Ovary (tissue), 7 donors: ENCODE measurements at regions not wholly inside any gene's neighbourhood (a gene's known extent, or its start where the extent isn't known, plus 50 kb on each side); places are given as distances from the start of the nearest gene placed in this dataset.

Experiments
- DNase-seq, 5 donors: peaks; one replicate each; pipeline ENCODE4 v3.0.0-alpha.2; 2019 to 2020
- H3K27ac ChIP-seq, 2 donors: fragments of 200-600 bp; one replicate each; pipeline versions ENCODE4 v1.5.1 to v1.8.0; 2019 to 2022
- H3K27me3 ChIP-seq: fragments of 200-600 bp; one replicate; pipeline ENCODE4 v1.8.0; 2022
- H3K36me3 ChIP-seq: fragments of 200-600 bp; sonication (generic); one replicate; pipeline ENCODE4 v1.5.1; 2019
- H3K4me1 ChIP-seq: one replicate; pipeline ENCODE4 v1.8.1; 2013; ENCODE audit warnings: mild to moderate bottlenecking, moderate library complexity; ENCODE audit not compliant: insufficient read depth
- H3K4me3 ChIP-seq: fragments of 200-600 bp; sonication (generic); one replicate; pipeline ENCODE4 v1.5.1; 2017
- H3K9me3 ChIP-seq, 2 donors: fragments of 200-600 bp in 1 of 2; sonication (generic) in 1 of 2; one replicate each; pipeline versions ENCODE4 v1.5.1 to v1.8.1; 2013 to 2019; ENCODE audit warnings: mild to moderate bottlenecking in 1 of 2, moderate library complexity in 1 of 2
- EP300 ChIP-seq: sonication (generic); formaldehyde crosslinking; IDR thresholded peaks from one replicate; pipeline ENCODE4 v1.6.1; 2017; ENCODE audit warnings: antibody characterized with exemption
- POLR2A ChIP-seq: fragments of 450-650 bp; IDR thresholded peaks from one replicate; pipeline ENCODE4 v1.6.1; 2017; ENCODE audit warnings: antibody characterized with exemption, mild to moderate bottlenecking, moderate library complexity
- WGBS, 3 donors: extraction: QIAGEN DNeasy Blood & Tissue Kit in 1 of 3; methylation state at CpG; one replicate each; pipeline versions ENCODE4 v1.1.5 to v1.1.7; 2013 to 2017; 5-methylcytosine and 5-hydroxymethylcytosine counted together
- intact Hi-C, 4 donors: fragments of 100-400 bp; cut with DNase I; formaldehyde crosslinking; loops; one replicate each; pipeline versions ENCODE4 v1.11.0 to v1.15.1; 2022 to 2023
- TF ChIP-seq, protein P1 (sequence below), 3 donors: fragments of 450-650 bp in 2 of 3; fragments of 200-600 bp in 1 of 3; IDR thresholded peaks; one replicate each; pipeline versions ENCODE4 v1.5.1 to v1.8.0; 2016 to 2022; ENCODE audit warnings: antibody characterized with exemption in 3 of 3, mild to moderate bottlenecking in 1 of 3
- donor health status: DM: no; HTN: no; CAD: no; lungs with moderate emphysema.
- donor health status: DM: no; HTN: no; CAD: no.
- donor health status: Bipolar disorder and iron deficiency.
- donor health status: DM: no; HTN: no; CAD: no.
- donor health status: DM: yes; HTN: yes; CAD: no.

DNA sequence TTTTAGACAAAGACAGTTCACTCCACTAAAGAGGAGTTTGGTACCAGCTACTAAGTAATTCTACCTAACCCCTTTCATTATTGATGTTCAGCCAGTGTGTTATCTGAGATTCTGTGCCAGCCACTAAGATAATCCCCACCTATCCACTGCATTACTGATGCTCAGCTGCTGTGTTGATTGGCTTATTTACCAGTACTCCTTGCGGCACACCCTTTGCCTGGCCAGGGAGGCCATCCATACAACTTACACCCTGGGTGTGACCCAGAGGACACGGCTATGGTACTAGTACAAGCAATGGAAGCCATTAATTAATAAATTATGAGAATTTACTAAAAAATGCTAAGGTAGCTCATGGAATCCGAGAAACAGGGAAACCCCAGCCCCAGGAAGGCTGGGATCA lies 290.7 kb upstream of the CTNNB1 start:
- H3K9me3 ChIP-seq, result no peaks in the 10 kb centered on the region
- no peaks in the 10 kb centered on the region for H3K4me1 ChIP-seq
- DNase-seq, result no peak
- TF ChIP-seq, protein P1, sequence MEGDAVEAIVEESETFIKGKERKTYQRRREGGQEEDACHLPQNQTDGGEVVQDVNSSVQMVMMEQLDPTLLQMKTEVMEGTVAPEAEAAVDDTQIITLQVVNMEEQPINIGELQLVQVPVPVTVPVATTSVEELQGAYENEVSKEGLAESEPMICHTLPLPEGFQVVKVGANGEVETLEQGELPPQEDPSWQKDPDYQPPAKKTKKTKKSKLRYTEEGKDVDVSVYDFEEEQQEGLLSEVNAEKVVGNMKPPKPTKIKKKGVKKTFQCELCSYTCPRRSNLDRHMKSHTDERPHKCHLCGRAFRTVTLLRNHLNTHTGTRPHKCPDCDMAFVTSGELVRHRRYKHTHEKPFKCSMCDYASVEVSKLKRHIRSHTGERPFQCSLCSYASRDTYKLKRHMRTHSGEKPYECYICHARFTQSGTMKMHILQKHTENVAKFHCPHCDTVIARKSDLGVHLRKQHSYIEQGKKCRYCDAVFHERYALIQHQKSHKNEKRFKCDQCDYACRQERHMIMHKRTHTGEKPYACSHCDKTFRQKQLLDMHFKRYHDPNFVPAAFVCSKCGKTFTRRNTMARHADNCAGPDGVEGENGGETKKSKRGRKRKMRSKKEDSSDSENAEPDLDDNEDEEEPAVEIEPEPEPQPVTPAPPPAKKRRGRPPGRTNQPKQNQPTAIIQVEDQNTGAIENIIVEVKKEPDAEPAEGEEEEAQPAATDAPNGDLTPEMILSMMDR (IDR thresholded peaks at IDR 0.05), result no peak
- TF ChIP-seq EP300 (no peak), POLR2A (no peak)
- intact Hi-C loops, result no loop called here
- H3K4me3 ChIP-seq, result no peak overlapping the region
- 93 to 96% (median 95%) methylated on average over 3 of the region's 3 CpGs for WGBS, 3 donors
- no peaks in the 10 kb centered on the region for H3K27me3 ChIP-seq
- no peak overlapping the region for H3K27ac ChIP-seq
- H3K36me3 ChIP-seq, result no peaks in the 10 kb centered on the region

- Histone ChIP-seq H3K36me3 (no peaks in the 10 kb centered on the region), H3K4me1 (no peaks in the 10 kb centered on the region), H3K27me3 (no peaks in the 10 kb centered on the region), H3K4me3 (no peak overlapping the region), H3K27ac (no peak overlapping the region), H3K9me3 (no peaks in the 10 kb centered on the region)
- intact Hi-C loops, result no loop called here
- DNase-seq, result no peak
- TF ChIP-seq, protein P1 (IDR thresholded peaks at IDR 0.05), result no peak
- TF ChIP-seq POLR2A (no peak), EP300 (no peak)
- 89 to 93% (median 93%) methylated on average over 2 of the region's 2 CpGs for WGBS, 3 donors
These were observed 288.0 kb upstream of the CTNNB1 start for GRCh38 chr3:40911264-40911663.

GRCh38 chr3:40911928-40912327 lies 287.4 kb upstream of the CTNNB1 start:
- Histone ChIP-seq H3K4me3 (no peak overlapping the region), H3K9me3 (no peaks in the 10 kb centered on the region), H3K27me3 (no peaks in the 10 kb centered on the region), H3K4me1 (no peaks in the 10 kb centered on the region), H3K27ac (no peak overlapping the region), H3K36me3 (no peaks in the 10 kb centered on the region)
- DNase-seq, result no peak
- TF ChIP-seq, protein P1 (IDR thresholded peaks at IDR 0.05), result no peak
- TF ChIP-seq EP300 (no peak), POLR2A (no peak)
- intact Hi-C loops, result no loop called here
- 65 to 80% (median 67%) methylated on average over 1 of the region's 1 CpG for WGBS, 3 donors

- Histone ChIP-seq H3K4me1 (no peaks in the 10 kb centered on the region), H3K27me3 (no peaks in the 10 kb centered on the region), H3K36me3 (no peaks in the 10 kb centered on the region), H3K27ac (no peak overlapping the region), H3K4me3 (no peak overlapping the region), H3K9me3 (no peaks in the 10 kb centered on the region)
- intact Hi-C loops, result no loop called here
- 84 to 95% (median 93%) methylated on average over 4 of the region's 4 CpGs for WGBS, 3 donors
- no peak for DNase-seq
- no peak for TF ChIP-seq POLR2A
- no peak for TF ChIP-seq EP300
- TF ChIP-seq, protein P1 (IDR thresholded peaks at IDR 0.05), result no peak
These were observed 286.8 kb upstream of the CTNNB1 start for GRCh38 chr3:40912461-40912860.

- Histone ChIP-seq H3K4me3 (no peak overlapping the region), H3K27me3 (no peaks in the 10 kb centered on the region), H3K27ac (no peak overlapping the region), H3K9me3 (no peaks in the 10 kb centered on the region), H3K36me3 (no peaks in the 10 kb centered on the region), H3K4me1 (no peaks in the 10 kb centered on the region)
- TF ChIP-seq, protein P1 (IDR thresholded peaks at IDR 0.05), result no peak
- no peak for TF ChIP-seq EP300
- 77 to 91% (median 89%) methylated on average over 4 of the region's 4 CpGs for WGBS, 3 donors
- intact Hi-C loops, result no loop called here
- DNase-seq, result no peak
These were observed 286.1 kb upstream of the CTNNB1 start for GRCh38 chr3:40913192-40913591.
